Testis (tissue), 2 donors: ENCODE measurements at regions not wholly inside any gene's neighbourhood (a gene's known extent, or its start where the extent isn't known, plus 50 kb on each side); places are given as distances from the start of the nearest gene placed in this dataset.

ENCODE experiments used
- POLR2A ChIP-seq: fragments of 450-650 bp; IDR thresholded peaks from one replicate; pipeline ENCODE4 v1.6.1; 2017; ENCODE audit warnings: antibody characterized with exemption, mild to moderate bottlenecking, moderate library complexity
- TF ChIP-seq, protein P1 (sequence below), 3 experiments: fragments of 450-650 bp in 2 of 3; fragments of 200-600 bp in 1 of 3; sonication (generic) in 1 of 3; IDR thresholded peaks; one replicate each; pipeline ENCODE4 v1.5.1; 2016 to 2019; ENCODE audit warnings: antibody characterized with exemption in 3 of 3, mild to moderate bottlenecking in 2 of 3, moderate library complexity in 1 of 3

DNA sequence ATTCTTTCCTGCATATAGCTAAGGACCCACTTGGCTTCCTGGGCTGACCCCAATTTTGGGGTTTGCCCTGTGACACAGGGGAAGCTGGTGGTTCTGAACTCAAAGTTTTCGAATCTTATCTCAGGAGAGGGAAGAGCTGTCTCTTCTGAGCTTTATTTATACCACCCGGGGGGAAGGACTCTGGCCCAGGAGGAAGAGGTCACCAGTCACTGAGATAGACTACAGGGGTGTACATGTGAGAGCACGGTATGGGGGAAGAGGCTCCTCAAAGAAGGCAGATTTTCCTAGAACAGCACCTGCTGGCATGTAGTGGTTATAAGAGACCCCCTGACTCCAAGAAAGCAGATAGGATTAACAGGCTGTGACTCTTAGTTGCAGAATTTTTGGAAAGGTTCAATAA, 101.8 kb upstream of the ELMO1 start:
- TF ChIP-seq, protein P1, sequence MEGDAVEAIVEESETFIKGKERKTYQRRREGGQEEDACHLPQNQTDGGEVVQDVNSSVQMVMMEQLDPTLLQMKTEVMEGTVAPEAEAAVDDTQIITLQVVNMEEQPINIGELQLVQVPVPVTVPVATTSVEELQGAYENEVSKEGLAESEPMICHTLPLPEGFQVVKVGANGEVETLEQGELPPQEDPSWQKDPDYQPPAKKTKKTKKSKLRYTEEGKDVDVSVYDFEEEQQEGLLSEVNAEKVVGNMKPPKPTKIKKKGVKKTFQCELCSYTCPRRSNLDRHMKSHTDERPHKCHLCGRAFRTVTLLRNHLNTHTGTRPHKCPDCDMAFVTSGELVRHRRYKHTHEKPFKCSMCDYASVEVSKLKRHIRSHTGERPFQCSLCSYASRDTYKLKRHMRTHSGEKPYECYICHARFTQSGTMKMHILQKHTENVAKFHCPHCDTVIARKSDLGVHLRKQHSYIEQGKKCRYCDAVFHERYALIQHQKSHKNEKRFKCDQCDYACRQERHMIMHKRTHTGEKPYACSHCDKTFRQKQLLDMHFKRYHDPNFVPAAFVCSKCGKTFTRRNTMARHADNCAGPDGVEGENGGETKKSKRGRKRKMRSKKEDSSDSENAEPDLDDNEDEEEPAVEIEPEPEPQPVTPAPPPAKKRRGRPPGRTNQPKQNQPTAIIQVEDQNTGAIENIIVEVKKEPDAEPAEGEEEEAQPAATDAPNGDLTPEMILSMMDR (IDR thresholded peaks at IDR 0.05), result no peak
- no peak for TF ChIP-seq POLR2A
